SU-DHL-6 (cell line): ENCODE measurements at regions not wholly inside any gene's neighbourhood (a gene's known extent, or its start where the extent isn't known, plus 50 kb on each side); places are given as distances from the start of the nearest gene placed in this dataset.

Experiments
- EZH2phosphoT487 ChIP-seq: fragments of 200-600 bp; sonication (generic), shearing (Covaris generic); conservative IDR thresholded peaks from 2 replicates; pipeline ENCODE4 v1.6.1; 2018; ENCODE audit warnings: mild to moderate bottlenecking, antibody characterized with exemption, low read length, moderate library complexity, mixed read lengths
- TF ChIP-seq, protein P1 (sequence below): fragments of 200-600 bp; sonication (generic); IDR thresholded peaks from one replicate; pipeline ENCODE4 v1.5.1; 2017; ENCODE audit warnings: antibody characterized with exemption, mild to moderate bottlenecking, low read length, moderate library complexity; ENCODE audit not compliant: insufficient read depth, poor library complexity, severe bottlenecking

DNA sequence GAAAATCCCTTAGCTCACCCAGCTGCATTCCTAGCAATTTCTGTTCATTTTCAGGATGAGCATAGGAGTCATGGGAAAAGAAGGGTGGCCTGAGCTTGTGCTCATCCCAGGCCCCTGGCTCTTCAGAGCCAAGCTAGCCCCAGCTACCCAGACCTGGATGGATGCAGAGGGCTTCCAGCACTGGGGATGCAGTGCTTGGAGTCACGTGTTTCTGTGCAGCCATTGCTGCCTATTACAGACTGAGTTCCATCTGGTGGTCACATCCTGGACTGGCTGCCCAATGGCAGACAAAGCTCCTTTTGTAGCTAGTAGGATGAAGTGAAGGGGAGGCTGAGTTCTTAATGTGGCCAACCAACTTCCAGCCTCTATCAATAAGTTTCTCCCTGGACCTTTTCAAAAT lies 54.2 kb upstream of the JDP2 start:
- TF ChIP-seq, protein P1, sequence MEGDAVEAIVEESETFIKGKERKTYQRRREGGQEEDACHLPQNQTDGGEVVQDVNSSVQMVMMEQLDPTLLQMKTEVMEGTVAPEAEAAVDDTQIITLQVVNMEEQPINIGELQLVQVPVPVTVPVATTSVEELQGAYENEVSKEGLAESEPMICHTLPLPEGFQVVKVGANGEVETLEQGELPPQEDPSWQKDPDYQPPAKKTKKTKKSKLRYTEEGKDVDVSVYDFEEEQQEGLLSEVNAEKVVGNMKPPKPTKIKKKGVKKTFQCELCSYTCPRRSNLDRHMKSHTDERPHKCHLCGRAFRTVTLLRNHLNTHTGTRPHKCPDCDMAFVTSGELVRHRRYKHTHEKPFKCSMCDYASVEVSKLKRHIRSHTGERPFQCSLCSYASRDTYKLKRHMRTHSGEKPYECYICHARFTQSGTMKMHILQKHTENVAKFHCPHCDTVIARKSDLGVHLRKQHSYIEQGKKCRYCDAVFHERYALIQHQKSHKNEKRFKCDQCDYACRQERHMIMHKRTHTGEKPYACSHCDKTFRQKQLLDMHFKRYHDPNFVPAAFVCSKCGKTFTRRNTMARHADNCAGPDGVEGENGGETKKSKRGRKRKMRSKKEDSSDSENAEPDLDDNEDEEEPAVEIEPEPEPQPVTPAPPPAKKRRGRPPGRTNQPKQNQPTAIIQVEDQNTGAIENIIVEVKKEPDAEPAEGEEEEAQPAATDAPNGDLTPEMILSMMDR, result no peak
- no peak for TF ChIP-seq EZH2phosphoT487
